CD8-positive, alpha-beta memory T cell (primary cell): ENCODE measurements at regions not wholly inside any gene's neighbourhood (a gene's known extent, or its start where the extent isn't known, plus 50 kb on each side); places are given as distances from the start of the nearest gene placed in this dataset.

Source experiments
- CTCF ChIA-PET: fragments of 350-600 bp; sonication (Branson Sonifier 250); formaldehyde crosslinking; loops from one replicate; lab custom pipeline; 2021; ENCODE audit warnings: antibody characterized with exemption; lab: Charles Lee
- POLR2A ChIA-PET: fragments of 350-600 bp; sonication (Branson Sonifier 250); formaldehyde crosslinking; loops from one replicate; lab custom pipeline; 2021; ENCODE audit warnings: antibody characterized with exemption; lab: Charles Lee
- DNase-seq, 5 donors: peaks; one replicate each; pipeline versions ENCODE4 v3.0.0 to v3.0.0-alpha.2; 2020 to 2022; ENCODE audit warnings: mixed read lengths in 1 of 5
- H3K27ac ChIP-seq: one replicate; pipeline ENCODE4 v1.7.0; 2013; ENCODE audit warnings: low read depth, mild to moderate bottlenecking, low read length, moderate library complexity
- H3K27me3 ChIP-seq: 2 replicates; pipeline ENCODE4 v1.7.0; 2013; ENCODE audit warnings: low read length, mild to moderate bottlenecking; ENCODE audit not compliant: insufficient read depth, poor library complexity, severe bottlenecking
- H3K36me3 ChIP-seq: 2 replicates; pipeline ENCODE4 v1.7.0; 2013; ENCODE audit warnings: mild to moderate bottlenecking, low read length, moderate library complexity; ENCODE audit not compliant: insufficient read depth
- H3K4me1 ChIP-seq: 2 replicates; pipeline ENCODE4 v1.7.0; 2013; ENCODE audit warnings: mild to moderate bottlenecking, low read length, moderate library complexity; ENCODE audit not compliant: insufficient read depth
- H3K4me3 ChIP-seq: 2 replicates; pipeline ENCODE4 v1.7.0; 2013; ENCODE audit warnings: mild to moderate bottlenecking, low read length
- H3K9me3 ChIP-seq: 2 replicates; pipeline ENCODE4 v1.7.0; 2013; ENCODE audit warnings: mild to moderate bottlenecking, low read length
- H3K27ac Mint-ChIP-seq, 8 donors: one replicate each; pipeline ENCODE4 v1.8.0; 2020 to 2021; ENCODE audit warnings: mixed read lengths in 8 of 8, mild to moderate bottlenecking in 6 of 8, inconsistent platforms in 3 of 8, moderate library complexity in 3 of 8
- H3K27me3 Mint-ChIP-seq, 2 donors: one replicate each; pipeline ENCODE4 v1.8.0; 2020 to 2021; ENCODE audit warnings: mixed read lengths in 2 of 2, mild to moderate bottlenecking in 1 of 2, moderate library complexity in 1 of 2
- H3K36me3 Mint-ChIP-seq, 3 donors: one replicate each; pipeline ENCODE4 v1.8.0; 2020 to 2021; ENCODE audit warnings: mixed read lengths in 3 of 3, inconsistent platforms in 1 of 3, mild to moderate bottlenecking in 1 of 3
- H3K4me1 Mint-ChIP-seq, 3 donors: one replicate each; pipeline ENCODE4 v1.8.0; 2020 to 2021; ENCODE audit warnings: mixed read lengths in 3 of 3, inconsistent platforms in 1 of 3, mild to moderate bottlenecking in 1 of 3
- H3K4me3 Mint-ChIP-seq, 7 donors: one replicate each; pipeline ENCODE4 v1.8.0; 2020 to 2021; ENCODE audit warnings: mixed read lengths in 7 of 7, mild to moderate bottlenecking in 6 of 7, moderate library complexity in 4 of 7, inconsistent platforms in 2 of 7
- H3K9me3 Mint-ChIP-seq, 5 donors: one replicate each; pipeline ENCODE4 v1.8.0; 2020 to 2022; ENCODE audit warnings: mixed read lengths in 5 of 5, mild to moderate bottlenecking in 3 of 5, moderate library complexity in 2 of 5, inconsistent platforms in 1 of 5

DNA sequence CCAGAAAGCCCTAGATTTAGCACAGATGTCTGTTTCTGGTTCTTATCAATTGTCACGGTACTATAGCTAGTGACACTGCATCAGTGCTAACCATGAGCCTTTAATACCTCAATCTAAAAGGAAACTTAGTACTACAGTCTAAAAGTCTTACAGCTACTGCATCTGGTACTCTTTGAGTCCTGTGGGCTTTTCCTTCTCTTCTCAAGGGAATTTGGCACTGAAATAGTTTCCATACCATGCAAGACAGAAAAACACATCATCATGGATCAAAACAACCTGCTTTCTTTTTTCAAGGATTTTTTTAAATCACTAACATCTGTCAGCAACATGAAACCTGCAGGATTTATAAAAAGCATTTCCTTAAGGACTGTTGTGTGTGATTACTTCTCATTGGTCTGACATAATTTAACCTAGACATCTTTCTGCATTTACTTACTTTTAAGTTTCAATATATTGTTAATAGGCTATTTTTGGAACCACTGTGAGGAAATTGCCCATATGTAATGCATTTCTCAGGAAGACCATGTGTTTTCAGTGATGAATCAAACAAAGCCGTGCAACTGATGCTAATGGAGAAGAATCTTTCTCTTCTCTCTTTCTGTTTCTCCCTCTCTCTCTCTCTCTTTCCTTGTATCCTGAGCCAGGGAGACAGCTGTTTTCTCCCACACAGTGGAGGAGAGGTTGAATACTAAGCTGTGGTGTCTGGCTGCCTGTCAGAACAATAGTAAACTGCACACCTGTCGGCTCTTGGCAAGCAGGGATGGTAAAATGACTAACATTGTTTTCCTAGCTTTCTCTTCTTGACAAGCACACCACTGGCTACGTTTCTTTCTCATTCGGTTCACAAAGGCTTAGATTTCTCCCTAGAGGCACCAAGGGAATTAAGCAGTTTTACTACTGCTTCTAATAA, 273.4 kb downstream of the CSNK1G3 start:
- POLR2A ChIA-PET = no interaction called here
- no peaks in the 10 kb centered on the region for H3K9me3 ChIP-seq
- Mint-ChIP-seq H3K4me1 (no peaks in the 10 kb centered on the region), H3K36me3 (no peaks in the 10 kb centered on the region), H3K27ac (no peak overlapping the region), H3K27me3 (no peaks in the 10 kb centered on the region), H3K9me3 (peaks cover 0 to 21% (median 0%) of the 10 kb centered on the region in 5 donors), H3K4me3 (no peak overlapping the region)
- H3K36me3 ChIP-seq = no peaks in the 10 kb centered on the region
- no peak overlapping the region for H3K27ac ChIP-seq
- no peaks in the 10 kb centered on the region for H3K4me1 ChIP-seq
- no peaks in the 10 kb centered on the region for H3K27me3 ChIP-seq
- H3K4me3 ChIP-seq = no peak overlapping the region
- DNase-seq = no peak
- CTCF ChIA-PET = no interaction called here

DNA sequence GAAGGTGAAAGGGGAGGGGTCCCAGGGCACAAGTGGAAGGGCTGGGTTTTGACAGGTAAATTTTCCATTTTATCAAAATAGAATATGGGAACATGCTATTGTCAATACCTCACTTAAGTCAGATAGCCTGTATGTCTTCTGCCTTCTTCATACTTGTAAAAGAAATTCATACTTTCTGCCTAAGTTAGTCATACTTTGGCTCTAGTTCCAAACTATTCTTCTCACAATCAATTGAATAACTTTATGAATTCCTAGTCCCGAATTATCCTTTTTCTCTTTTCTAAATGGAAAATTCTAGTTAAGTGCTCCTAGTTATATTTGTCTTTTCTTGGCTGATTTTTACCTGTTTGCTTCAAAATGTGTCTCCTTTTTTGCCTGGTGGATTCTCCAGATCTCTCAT, 271.4 kb downstream of the CSNK1G3 start:
- H3K4me3 Mint-ChIP-seq = no peak overlapping the region
- CTCF ChIA-PET = no interaction called here
- H3K27me3 ChIP-seq = no peaks in the 10 kb centered on the region

GRCh38 chr5:123778641-123779040, 266.7 kb downstream of the CSNK1G3 start:
- H3K9me3 Mint-ChIP-seq = peaks cover 0 to 3% (median 0%) of the 10 kb centered on the region in 5 donors
- H3K27me3 Mint-ChIP-seq = no peaks in the 10 kb centered on the region
- H3K27ac Mint-ChIP-seq = no peak overlapping the region
- Histone ChIP-seq H3K27me3 (no peaks in the 10 kb centered on the region), H3K4me3 (no peak overlapping the region), H3K4me1 (no peaks in the 10 kb centered on the region), H3K9me3 (no peaks in the 10 kb centered on the region), H3K36me3 (no peaks in the 10 kb centered on the region), H3K27ac (no peak overlapping the region)
- no peak overlapping the region for H3K4me3 Mint-ChIP-seq
- H3K36me3 Mint-ChIP-seq = no peaks in the 10 kb centered on the region
- ChIA-PET CTCF (no interaction called here), POLR2A (no interaction called here)
- no peak for DNase-seq
- no peaks in the 10 kb centered on the region for H3K4me1 Mint-ChIP-seq

More for the DNA sequence above, 271.4 kb downstream of the CSNK1G3 start:
- POLR2A ChIA-PET = no interaction called here
- no peaks in the 10 kb centered on the region for H3K36me3 Mint-ChIP-seq
- Histone ChIP-seq H3K36me3 (no peaks in the 10 kb centered on the region), H3K27ac (no peak overlapping the region), H3K9me3 (no peaks in the 10 kb centered on the region), H3K4me1 (no peaks in the 10 kb centered on the region), H3K4me3 (no peak overlapping the region)
- no peaks in the 10 kb centered on the region for H3K27me3 Mint-ChIP-seq
- H3K4me1 Mint-ChIP-seq = no peaks in the 10 kb centered on the region
- DNase-seq = no peak
- H3K9me3 Mint-ChIP-seq = peaks cover 0 to 4% (median 0%) of the 10 kb centered on the region in 5 donors
- H3K27ac Mint-ChIP-seq = no peak overlapping the region

DNA sequence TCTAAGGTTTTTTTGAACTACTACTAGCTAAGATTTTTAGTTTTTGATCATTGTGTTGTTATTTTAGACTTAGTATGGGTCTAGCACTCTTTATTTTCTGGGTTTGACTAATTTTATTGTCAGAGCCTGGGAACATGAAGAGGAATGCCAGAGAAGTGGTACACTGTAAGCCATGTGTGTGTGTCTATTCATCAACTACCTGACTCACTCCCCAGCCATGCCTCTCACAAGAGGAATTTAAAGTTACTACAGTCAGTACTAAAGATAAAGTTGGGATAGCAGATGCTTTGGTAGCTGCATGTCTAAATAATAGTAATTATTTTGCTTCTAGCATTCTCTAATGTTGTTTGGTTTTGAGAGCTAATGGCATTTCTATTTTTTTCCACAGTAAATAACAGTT, 264.8 kb downstream of the CSNK1G3 start:
- no peaks in the 10 kb centered on the region for H3K4me1 Mint-ChIP-seq

GRCh38 chr5:123771715-123772114, 259.7 kb downstream of the CSNK1G3 start:
- H3K27me3 Mint-ChIP-seq = no peaks in the 10 kb centered on the region
- CTCF ChIA-PET = no interaction called here

More for the DNA sequence above, 264.8 kb downstream of the CSNK1G3 start:
- DNase-seq = no peak
- H3K27me3 Mint-ChIP-seq = no peaks in the 10 kb centered on the region
- H3K9me3 Mint-ChIP-seq = peaks cover 1 to 5% (median 4%) of the 10 kb centered on the region in 5 donors
- H3K27ac Mint-ChIP-seq = no peak overlapping the region
- no peaks in the 10 kb centered on the region for H3K36me3 ChIP-seq
- H3K27me3 ChIP-seq = no peaks in the 10 kb centered on the region
- no peaks in the 10 kb centered on the region for H3K9me3 ChIP-seq
- H3K36me3 Mint-ChIP-seq = no peaks in the 10 kb centered on the region
- no peak overlapping the region for H3K27ac ChIP-seq
- H3K4me3 ChIP-seq = no peak overlapping the region
- ChIA-PET POLR2A (no interaction called here), CTCF (no interaction called here)
- H3K4me1 ChIP-seq = no peaks in the 10 kb centered on the region
- no peak overlapping the region for H3K4me3 Mint-ChIP-seq

GRCh38 chr5:123763201-123763600, 251.2 kb downstream of the CSNK1G3 start:
- Histone ChIP-seq H3K27me3 (no peaks in the 10 kb centered on the region), H3K27ac (no peak overlapping the region), H3K36me3 (no peaks in the 10 kb centered on the region), H3K4me1 (no peaks in the 10 kb centered on the region), H3K4me3 (no peak overlapping the region), H3K9me3 (no peaks in the 10 kb centered on the region)
- peaks cover 0 to 1% of the 10 kb centered on the region in 2 donors for H3K27me3 Mint-ChIP-seq
- peaks cover 0 to 29% (median 10%) of the 10 kb centered on the region in 5 donors for H3K9me3 Mint-ChIP-seq
- ChIA-PET POLR2A (no interaction called here), CTCF (no interaction called here)
- H3K27ac Mint-ChIP-seq = no peak overlapping the region
- no peak for DNase-seq
- H3K4me1 Mint-ChIP-seq = no peaks in the 10 kb centered on the region
- no peaks in the 10 kb centered on the region for H3K36me3 Mint-ChIP-seq
- H3K4me3 Mint-ChIP-seq = no peak overlapping the region

More at GRCh38 chr5:123771715-123772114, 259.7 kb downstream of the CSNK1G3 start:
- Histone ChIP-seq H3K27me3 (no peaks in the 10 kb centered on the region), H3K4me3 (no peak overlapping the region), H3K9me3 (no peaks in the 10 kb centered on the region), H3K36me3 (no peaks in the 10 kb centered on the region), H3K4me1 (no peaks in the 10 kb centered on the region), H3K27ac (no peak overlapping the region)
- no peaks in the 10 kb centered on the region for H3K4me1 Mint-ChIP-seq
- H3K27ac Mint-ChIP-seq = no peak overlapping the region
- POLR2A ChIA-PET = no interaction called here
- H3K36me3 Mint-ChIP-seq = no peaks in the 10 kb centered on the region
- H3K9me3 Mint-ChIP-seq = peaks cover 3 to 10% (median 5%) of the 10 kb centered on the region in 5 donors
- no peak overlapping the region for H3K4me3 Mint-ChIP-seq
- no peak for DNase-seq

GRCh38 chr5:123756816-123757215, 244.8 kb downstream of the CSNK1G3 start:
- Histone ChIP-seq H3K27ac (no peak overlapping the region), H3K27me3 (no peaks in the 10 kb centered on the region), H3K4me3 (no peak overlapping the region), H3K9me3 (no peaks in the 10 kb centered on the region), H3K36me3 (no peaks in the 10 kb centered on the region), H3K4me1 (no peaks in the 10 kb centered on the region)
- Mint-ChIP-seq H3K36me3 (no peaks in the 10 kb centered on the region), H3K4me3 (no peak overlapping the region), H3K27me3 (no peaks in the 10 kb centered on the region), H3K4me1 (no peaks in the 10 kb centered on the region), H3K9me3 (peaks cover 0 to 4% (median 0%) of the 10 kb centered on the region in 5 donors), H3K27ac (no peak overlapping the region)
- no peak for DNase-seq
- ChIA-PET CTCF (no interaction called here), POLR2A (no interaction called here)

GRCh38 chr5:123756318-123756665, 244.3 kb downstream of the CSNK1G3 start:
- DNase-seq = no peak
- H3K4me1 ChIP-seq = no peaks in the 10 kb centered on the region
- no peak overlapping the region for H3K4me3 Mint-ChIP-seq
- H3K27me3 ChIP-seq = no peaks in the 10 kb centered on the region
- CTCF ChIA-PET = no interaction called here
- H3K9me3 ChIP-seq = no peaks in the 10 kb centered on the region
- no peaks in the 10 kb centered on the region for H3K36me3 ChIP-seq
- no peak overlapping the region for H3K27ac Mint-ChIP-seq
- peaks cover 0 to 4% (median 0%) of the 10 kb centered on the region in 5 donors for H3K9me3 Mint-ChIP-seq
- POLR2A ChIA-PET = no interaction called here
- no peaks in the 10 kb centered on the region for H3K27me3 Mint-ChIP-seq
- H3K4me3 ChIP-seq = no peak overlapping the region
- no peaks in the 10 kb centered on the region for H3K36me3 Mint-ChIP-seq
- H3K4me1 Mint-ChIP-seq = no peaks in the 10 kb centered on the region
- no peak overlapping the region for H3K27ac ChIP-seq
